Vagina (tissue), 2 donors: ENCODE measurements at regions not wholly inside any gene's neighbourhood (a gene's known extent, or its start where the extent isn't known, plus 50 kb on each side); places are given as distances from the start of the nearest gene placed in this dataset.

Experiments used
- CTCF ChIP-seq, 3 experiments: fragments of 450-650 bp in 2 of 3; fragments of 200-600 bp in 1 of 3; sonication (generic) in 1 of 3; IDR thresholded peaks; one replicate each; pipeline ENCODE4 v1.5.1; 2017 to 2019; ENCODE audit warnings: antibody characterized with exemption in 3 of 3, mild to moderate bottlenecking in 2 of 3, moderate library complexity in 2 of 3
- POLR2AphosphoS5 ChIP-seq, 2 donors: sonication (generic); formaldehyde crosslinking; IDR thresholded peaks; one replicate each; pipeline ENCODE4 v1.9.0; 2017; ENCODE audit warnings: antibody characterized with exemption in 2 of 2, mild to moderate bottlenecking in 2 of 2, low read depth in 1 of 2; ENCODE audit not compliant: insufficient read depth in 1 of 2

GRCh38 chr6:999552-999951 lies 306.6 kb upstream of the EXOC2 start:
- TF ChIP-seq CTCF (IDR thresholded peaks at IDR 0.05) (no peak), POLR2AphosphoS5 (IDR thresholded peaks at IDR 0.05; ENCODE audit: insufficient read depth in 1 of 2, low read depth in 1 of 2) (no peak)
